Loucy (cell line): ENCODE measurements at regions not wholly inside any gene's neighbourhood (a gene's known extent, or its start where the extent isn't known, plus 50 kb on each side); places are given as distances from the start of the nearest gene placed in this dataset.
"Not testable (repeated sequence)": the region's sequence is repeated elsewhere in the genome, so short reads cannot be mapped to it uniquely, and the experiment has no call there.

Experiments
- H2AFZ ChIP-seq: fragments of 200-600 bp; sonication (generic); 2 replicates; pipeline ENCODE4 v1.6.0; 2016; ENCODE audit warnings: antibody characterized with exemption, mild to moderate bottlenecking, low read length, moderate library complexity
- H3F3A ChIP-seq: fragments of 200-600 bp; 2 replicates; pipeline ENCODE4 v1.6.0; 2016; ENCODE audit warnings: antibody characterized with exemption, low read depth, mild to moderate bottlenecking
- H3K27me3 ChIP-seq: fragments of 200-600 bp; sonication (generic); 2 replicates; pipeline ENCODE4 v1.6.1; 2014; ENCODE audit warnings: low read length, mild to moderate bottlenecking; ENCODE audit not compliant: insufficient read depth, poor library complexity, severe bottlenecking
- H3K36me3 ChIP-seq: fragments of 200-600 bp; sonication (generic); 2 replicates; pipeline ENCODE4 v1.6.1; 2016; ENCODE audit warnings: low read length; ENCODE audit not compliant: insufficient read depth
- H3K4me1 ChIP-seq: fragments of 200-600 bp; sonication (generic); 2 replicates; pipeline ENCODE4 v1.5.1; 2014; ENCODE audit warnings: low read length, mild to moderate bottlenecking; ENCODE audit not compliant: insufficient read depth, poor library complexity, severe bottlenecking
- H3K4me2 ChIP-seq: fragments of 200-600 bp; sonication (generic); 2 replicates; pipeline ENCODE4 v1.6.0; 2014; ENCODE audit warnings: antibody characterized with exemption, low read length, low read depth, mild to moderate bottlenecking; ENCODE audit not compliant: poor library complexity, severe bottlenecking
- H3K4me3 ChIP-seq: fragments of 200-600 bp; sonication (generic); 2 replicates; pipeline ENCODE4 v1.5.1; 2014; ENCODE audit warnings: low read length, mild to moderate bottlenecking, mixed read lengths; ENCODE audit not compliant: poor library complexity, severe bottlenecking
- H3K79me2 ChIP-seq: fragments of 200-600 bp; sonication (generic); 2 replicates; pipeline ENCODE4 v1.6.1; 2014; ENCODE audit warnings: low read length; ENCODE audit not compliant: insufficient read depth
- H3K9ac ChIP-seq: fragments of 200-600 bp; sonication (generic); 2 replicates; pipeline ENCODE4 v1.6.0; 2014; ENCODE audit warnings: mild to moderate bottlenecking, low read depth, low read length, moderate library complexity; ENCODE audit not compliant: poor library complexity, severe bottlenecking
- H3K9me2 ChIP-seq: fragments of 200-600 bp; sonication (generic); replicated peaks from 2 replicates; pipeline ENCODE4 v1.6.1; 2016; ENCODE audit warnings: low read depth, low read length, mixed read lengths
- H3K9me3 ChIP-seq: fragments of 200-600 bp; sonication (generic); 2 replicates; pipeline ENCODE4 v1.6.1; 2014; ENCODE audit warnings: mild to moderate bottlenecking, antibody characterized with exemption, low read length, low read depth; ENCODE audit not compliant: insufficient read depth
- H4K20me1 ChIP-seq: fragments of 200-600 bp; sonication (generic); 2 replicates; pipeline ENCODE4 v1.6.0; 2014; ENCODE audit warnings: antibody characterized with exemption, low read length, mild to moderate bottlenecking; ENCODE audit not compliant: insufficient read depth, poor library complexity, severe bottlenecking
- CTCF ChIP-seq: fragments of 200-600 bp; sonication (generic); conservative IDR thresholded peaks from 2 replicates; pipeline ENCODE4 v1.5.1; 2014; ENCODE audit warnings: mild to moderate bottlenecking, antibody characterized with exemption, low read length
- EZH2phosphoT487 ChIP-seq: fragments of 200-600 bp; IDR thresholded peaks from 2 replicates; pipeline ENCODE4 v1.6.1; 2018; ENCODE audit warnings: antibody characterized with exemption, mild to moderate bottlenecking, moderate library complexity, borderline replicate concordance

- H3K4me1 ChIP-seq, result peaks cover 24% of the 10 kb centered on the region
- no peak for TF ChIP-seq EZH2phosphoT487
- TF ChIP-seq CTCF, result no peak
Observed at GRCh38 chr4:57187246-57187645, 77.1 kb upstream of the IGFBP7 start.

GRCh38 chr4:57184378-57185029 is 74.3 kb upstream of the IGFBP7 start:
- TF ChIP-seq EZH2phosphoT487, result no peak
- no peak for TF ChIP-seq CTCF
- H3K9me2 ChIP-seq, result no peaks in the 10 kb centered on the region
- no peaks in the 10 kb centered on the region for H3K36me3 ChIP-seq
- H3K4me1 ChIP-seq, result peaks cover 24% of the 10 kb centered on the region
- H2AFZ ChIP-seq, result no peak overlapping the region
- no peaks in the 10 kb centered on the region for H3K79me2 ChIP-seq
- H3K9me3 ChIP-seq, result no peaks in the 10 kb centered on the region
- no peak overlapping the region for H3K4me2 ChIP-seq
- no peaks in the 10 kb centered on the region for H4K20me1 ChIP-seq
- H3K9ac ChIP-seq, result no peak overlapping the region
- no peaks in the 10 kb centered on the region for H3F3A ChIP-seq
- no peaks in the 10 kb centered on the region for H3K27me3 ChIP-seq
- H3K4me3 ChIP-seq, result no peak overlapping the region

More at GRCh38 chr4:57187246-57187645, 77.1 kb upstream of the IGFBP7 start:
- H3K9ac ChIP-seq, result no peak overlapping the region
- H4K20me1 ChIP-seq, result no peaks in the 10 kb centered on the region
- no peak overlapping the region for H3K4me2 ChIP-seq
- H3K9me2 ChIP-seq, result no peaks in the 10 kb centered on the region
- H3K9me3 ChIP-seq, result no peaks in the 10 kb centered on the region
- no peaks in the 10 kb centered on the region for H3K79me2 ChIP-seq
- H3K4me3 ChIP-seq, result no peak overlapping the region
- H2AFZ ChIP-seq, result no peak overlapping the region
- H3K27me3 ChIP-seq, result no peaks in the 10 kb centered on the region
- no peaks in the 10 kb centered on the region for H3K36me3 ChIP-seq
- no peaks in the 10 kb centered on the region for H3F3A ChIP-seq

GRCh38 chr4:57182132-57182874 is 72.1 kb upstream of the IGFBP7 start:
- H3K4me1 ChIP-seq, result peaks cover 24% of the 10 kb centered on the region
- no peaks in the 10 kb centered on the region for H3K36me3 ChIP-seq
- TF ChIP-seq CTCF, result no peak
- TF ChIP-seq EZH2phosphoT487, result no peak
- no peaks in the 10 kb centered on the region for H4K20me1 ChIP-seq
- no peaks in the 10 kb centered on the region for H3K9me3 ChIP-seq
- H3K9ac ChIP-seq, result no peak overlapping the region
- H3K79me2 ChIP-seq, result no peaks in the 10 kb centered on the region
- H3K4me2 ChIP-seq, result no peak overlapping the region
- no peak overlapping the region for H2AFZ ChIP-seq
- H3K27me3 ChIP-seq, result peaks cover 9% of the 10 kb centered on the region
- no peaks in the 10 kb centered on the region for H3K9me2 ChIP-seq
- no peaks in the 10 kb centered on the region for H3F3A ChIP-seq
- no peak overlapping the region for H3K4me3 ChIP-seq

GRCh38 chr4:57173136-57173535 is 63.0 kb upstream of the IGFBP7 start:
- not testable (repeated sequence) for H3K36me3 ChIP-seq, H4K20me1 ChIP-seq, H3K4me2 ChIP-seq, H2AFZ ChIP-seq, H3K79me2 ChIP-seq, H3F3A ChIP-seq, H3K4me1 ChIP-seq, H3K4me3 ChIP-seq, H3K9me2 ChIP-seq, H3K9me3 ChIP-seq, H3K9ac ChIP-seq
- peaks cover 11% of the 10 kb centered on the region for H3K27me3 ChIP-seq
